HepG2 (cell line): ENCODE measurements at regions not wholly inside any gene's neighbourhood (a gene's known extent, or its start where the extent isn't known, plus 50 kb on each side); places are given as distances from the start of the nearest gene placed in this dataset.

Experiments
- ATAC-seq: fragments of 200-7000 bp; cut with Tn5 transposase; 3 replicates; pipeline ENCODE4 v1.9.1; 2020; ENCODE audit warnings: mild to moderate bottlenecking, moderate library complexity
- BruUV-seq: library from RNA; stranded (reverse); fragments of 400-500 nt; replicated peaks from 2 replicates; lab custom pipeline; 2021; lab: Mats Ljungman, UMichigan
- CTCF ChIA-PET: fragments of 300-600 bp; formaldehyde crosslinking; extraction: SDS; loops from one replicate; lab custom pipeline; 2021; ENCODE audit warnings: low total read pairs, inconsistent platforms, low intra/inter-chr PET ratio; lab: Yijun Ruan, JAX
- POLR2A ChIA-PET: fragments of 350-600 bp; sonication (Branson Sonifier 250); formaldehyde crosslinking; loops from one replicate; lab custom pipeline; 2020; ENCODE audit warnings: antibody characterized with exemption, inconsistent platforms; lab: Yijun Ruan, JAX
- DNase-seq: peaks from one replicate; pipeline ENCODE4 v3.0.0-alpha.2; 2015; ENCODE audit warnings: low spot score
- FAIRE-seq: peaks from 3 replicates; lab custom pipeline; 2011; peaks lifted over from hg19 to GRCh38; lab: Jason Lieb, UNC
- H2AFZ ChIP-seq: one replicate; pipeline ENCODE4 v1.6.1; 2011; ENCODE audit warnings: low read length, inconsistent platforms
- H3K27ac ChIP-seq: fragments of 300-600 bp; 3 replicates; pipeline ENCODE4 v1.8.0; 2011; ENCODE audit warnings: mixed run types, mild to moderate bottlenecking, mixed read lengths, low read length, inconsistent platforms; ENCODE audit not compliant: insufficient read depth; ENCODE audit errors: extremely low read length
- H3K27me3 ChIP-seq, 2 experiments: fragments of 200-600 bp in 1 of 2; 2 replicates in 1 of 2; 3 replicates in 1 of 2; pipeline versions ENCODE4 v1.6.0 to v1.8.0; 2011; ENCODE audit warnings: low read length in 2 of 2, mild to moderate bottlenecking in 2 of 2, moderate library complexity in 2 of 2, inconsistent platforms in 1 of 2; ENCODE audit not compliant: insufficient read depth in 2 of 2, control insufficient read depth in 1 of 2
- H3K36me3 ChIP-seq, 2 experiments: fragments of 200-600 bp in 1 of 2; replicated peaks in 1 of 2; 2 replicates in 1 of 2; 3 replicates in 1 of 2; pipeline versions ENCODE4 v1.5.1 to v1.8.0; 2011; ENCODE audit warnings: low read length in 2 of 2, inconsistent platforms in 1 of 2; ENCODE audit not compliant: insufficient read depth in 2 of 2, control insufficient read depth in 1 of 2
- H3K4me1 ChIP-seq: 2 replicates; pipeline ENCODE4 v1.5.1; 2012; ENCODE audit warnings: low read length, inconsistent platforms; ENCODE audit not compliant: insufficient read depth
- H3K4me2 ChIP-seq: 2 replicates; pipeline ENCODE4 v1.6.0; 2011; ENCODE audit warnings: low read depth, low read length, inconsistent platforms
- H3K4me3 ChIP-seq, 3 experiments: fragments of 200-600 bp in 1 of 3; sonication (generic), shearing (Covaris generic) in 1 of 3; replicated peaks in 1 of 3; 2 replicates each; pipeline ENCODE4 v1.5.1; 2011 to 2016; ENCODE audit warnings: low read length in 3 of 3, inconsistent platforms in 2 of 3, low read depth in 2 of 3, mild to moderate bottlenecking in 2 of 3, control low read depth in 1 of 3, mixed read lengths in 1 of 3; ENCODE audit not compliant: insufficient read depth in 1 of 3
- H3K79me2 ChIP-seq: one replicate; pipeline ENCODE4 v1.6.1; 2011; ENCODE audit warnings: low read length, inconsistent platforms; ENCODE audit not compliant: insufficient read depth
- H3K9ac ChIP-seq: 2 replicates; pipeline ENCODE4 v1.6.0; 2011; ENCODE audit warnings: mild to moderate bottlenecking, low read depth, low read length, inconsistent platforms; ENCODE audit not compliant: insufficient read depth
- H3K9me3 ChIP-seq: 2 replicates; pipeline ENCODE4 v1.5.1; 2012; ENCODE audit warnings: mild to moderate bottlenecking, low read length
- H4K20me1 ChIP-seq: 2 replicates; pipeline ENCODE4 v1.6.0; 2011; ENCODE audit warnings: inconsistent platforms, mild to moderate bottlenecking, low read length, moderate library complexity; ENCODE audit not compliant: insufficient read depth
- ADNP ChIP-seq: sonication (generic); formaldehyde crosslinking; IDR thresholded peaks from 2 replicates; pipeline ENCODE4 v1.4.0; 2020; ENCODE audit warnings: missing genetic modification reagents
- ATF5 ChIP-seq: sonication (generic); formaldehyde crosslinking; IDR thresholded peaks from 2 replicates; pipeline ENCODE4 v1.4.0; 2020; ENCODE audit warnings: mild to moderate bottlenecking, low read depth, missing genetic modification reagents
- CREM ChIP-seq, 2 experiments: sonication (generic) in 1 of 2; formaldehyde crosslinking in 1 of 2; IDR thresholded peaks; 2 replicates each; pipeline versions ENCODE4 v1.4.0 to v1.6.1; 2016 to 2020; ENCODE audit warnings: antibody characterized with exemption in 1 of 2, mild to moderate bottlenecking in 1 of 2, missing genetic modification reagents in 1 of 2
- ELF4 ChIP-seq: sonication (generic); formaldehyde crosslinking; IDR thresholded peaks from 2 replicates; pipeline ENCODE4 v1.5.0; 2020; ENCODE audit warnings: missing genetic modification reagents, mild to moderate bottlenecking, moderate library complexity, borderline replicate concordance
- HIC2 ChIP-seq: sonication (generic); formaldehyde crosslinking; IDR thresholded peaks from 2 replicates; pipeline ENCODE4 v1.9.0; 2022; ENCODE audit warnings: low read depth, missing genetic modification reagents
- HOXA5 ChIP-seq: sonication (generic); formaldehyde crosslinking; IDR thresholded peaks from 2 replicates; pipeline ENCODE4 v1.4.0; 2020; ENCODE audit warnings: missing genetic modification reagents
- MIXL1 ChIP-seq: IDR thresholded peaks from 2 replicates; pipeline ENCODE4 v1.6.1; 2016
- RAD21 ChIP-seq: fragments of 450-650 bp; formaldehyde crosslinking; IDR thresholded peaks from 2 replicates; pipeline ENCODE4 v1.5.0; 2020; ENCODE audit warnings: mild to moderate bottlenecking
- RFXANK ChIP-seq: IDR thresholded peaks from 2 replicates; pipeline ENCODE4 v1.6.1; 2016
- ZGPAT ChIP-seq: IDR thresholded peaks from 2 replicates; pipeline ENCODE4 v1.6.1; 2016; ENCODE audit warnings: mild to moderate bottlenecking
- ZNF576 ChIP-seq: sonication (generic); formaldehyde crosslinking; IDR thresholded peaks from 2 replicates; pipeline ENCODE4 v1.4.0; 2020; ENCODE audit warnings: mild to moderate bottlenecking, missing genetic modification reagents
- ZNF644 ChIP-seq: IDR thresholded peaks from 2 replicates; pipeline ENCODE4 v1.6.1; 2016; ENCODE audit warnings: low read depth
- ZNF720 ChIP-seq: sonication (generic); formaldehyde crosslinking; IDR thresholded peaks from 2 replicates; pipeline ENCODE4 v1.4.0; 2020; ENCODE audit warnings: missing genetic modification reagents
- WGBS: methylation state at CpG from one replicate; pipeline ENCODE4 v1.1.6; 2017; ENCODE audit warnings: low lambda C conversion rate; 5-methylcytosine and 5-hydroxymethylcytosine counted together
- in situ Hi-C: cut with HindIII; loops from 2 replicates; pipeline ENCODE4 v1.10.0; 2017; ENCODE audit warnings: low pct_unique_long_range_greater_than_20kb; ENCODE audit not compliant: extremely low pct_ligation_motif_present
- intact Hi-C: fragments of 100-400 bp; cut with micrococcal nuclease; formaldehyde crosslinking; loops from one replicate; pipeline ENCODE4 v1.10.0; 2022; ENCODE audit not compliant: unreplicated experiment

GRCh38 chr9:71286146-71286545 is 164.7 kb upstream of the TRPM3 start:
- no TSS peak for BruUV-seq

GRCh38 chr9:71285191-71285656 is 163.8 kb upstream of the TRPM3 start:
- no TSS peak for BruUV-seq
- FAIRE-seq (peak; percentile 50), DNase-seq (peak; percentile 62), ATAC-seq (peak; percentile 91)
- Histone ChIP-seq H3K27me3 (no peaks in the 10 kb centered on the region), H3K4me2 (peak overlapping the region; percentile 55), H2AFZ (no peak overlapping the region), H3K4me1 (peaks cover 17% of the 10 kb centered on the region), H3K9ac (no peak overlapping the region), H3K4me3 (no peak overlapping the region), H3K9me3 (no peaks in the 10 kb centered on the region), H3K36me3 (no peaks in the 10 kb centered on the region), H3K79me2 (no peaks in the 10 kb centered on the region), H4K20me1 (no peaks in the 10 kb centered on the region), H3K27ac (no peak overlapping the region)
- in situ Hi-C loops = loop anchor here (25.0 kb wide), 1 partner anchor 527 kb away; no protein-coding TSS in a partner anchor
- CTCF ChIA-PET = interaction anchor here (0.7 to 1.0 kb wide), 2 partner anchors 534 kb away, joined by 3 read pairs; no protein-coding TSS in a partner anchor
- POLR2A ChIA-PET = no interaction called here
- WGBS = 17% methylated on average over 8 of the region's 8 CpGs
- intact Hi-C loops = loop anchor here (2.0 to 5.0 kb wide), 3 partner anchors 484 to 737 kb away; partner anchors contain the start of gene CEMIP2
- no peak for TF ChIP-seq RFXANK (CRISPR knock-in tag)
- peak; percentile 71 for TF ChIP-seq MIXL1 (CRISPR knock-in tag)
- peak; percentile 40; the same call in 1 of the 2 replicates for TF ChIP-seq ZGPAT
- 0 out of 2 replicates have a peak, but pooled peaks have one; percentile 26 for TF ChIP-seq ZNF644 (CRISPR knock-in tag)
- TF ChIP-seq HOXA5 = peak; percentile 30; the same call in 1 of the 2 replicates
- no peak for TF ChIP-seq ZNF576 (CRISPR knock-in tag)
- TF ChIP-seq ELF4 = no peak
- no peak for TF ChIP-seq ATF5
- TF ChIP-seq RAD21 = 0 out of 2 replicates have a peak, but pooled peaks have one; percentile 36
- no peak for TF ChIP-seq CREM (IDR thresholded peaks at IDR 0.05)
- no peak for TF ChIP-seq CREM (CRISPR knock-in tag; IDR thresholded peaks at IDR 0.05)

More at GRCh38 chr9:71286146-71286545, 164.7 kb upstream of the TRPM3 start:
- Histone ChIP-seq H4K20me1 (no peaks in the 10 kb centered on the region), H3K9ac (no peak overlapping the region), H3K9me3 (no peaks in the 10 kb centered on the region), H3K4me3 (no peak overlapping the region), H3K36me3 (no peaks in the 10 kb centered on the region), H3K79me2 (no peaks in the 10 kb centered on the region), H3K27ac (no peak overlapping the region), H3K4me1 (peaks cover 8% of the 10 kb centered on the region; the same call in 1 of the 2 replicates), H2AFZ (no peak overlapping the region), H3K4me2 (no peak overlapping the region), H3K27me3 (no peaks in the 10 kb centered on the region)
- FAIRE-seq (no peak), DNase-seq (no peak), ATAC-seq (no peak)
- WGBS = 57% methylated on average over 4 of the region's 4 CpGs
- intact Hi-C loops = loop anchor here (5.0 kb wide), 1 partner anchor 736 kb away; no protein-coding TSS in a partner anchor
- in situ Hi-C loops = loop anchor here (25.0 kb wide), 1 partner anchor 526 kb away; no protein-coding TSS in a partner anchor
- CTCF ChIA-PET = interaction anchor here (1.0 kb wide), 1 partner anchor 533 kb away, joined by 3 read pairs; no protein-coding TSS in a partner anchor
- TF ChIP-seq ZNF720 (CRISPR knock-in tag) (no peak), ADNP (CRISPR knock-in tag) (no peak), HIC2 (no peak)
- POLR2A ChIA-PET = no interaction called here
